ENCODE measurements at regions not wholly inside any gene's neighbourhood (a gene's known extent, or its start where the extent isn't known, plus 50 kb on each side); places are given as distances from the start of the nearest gene placed in this dataset.

DNA sequence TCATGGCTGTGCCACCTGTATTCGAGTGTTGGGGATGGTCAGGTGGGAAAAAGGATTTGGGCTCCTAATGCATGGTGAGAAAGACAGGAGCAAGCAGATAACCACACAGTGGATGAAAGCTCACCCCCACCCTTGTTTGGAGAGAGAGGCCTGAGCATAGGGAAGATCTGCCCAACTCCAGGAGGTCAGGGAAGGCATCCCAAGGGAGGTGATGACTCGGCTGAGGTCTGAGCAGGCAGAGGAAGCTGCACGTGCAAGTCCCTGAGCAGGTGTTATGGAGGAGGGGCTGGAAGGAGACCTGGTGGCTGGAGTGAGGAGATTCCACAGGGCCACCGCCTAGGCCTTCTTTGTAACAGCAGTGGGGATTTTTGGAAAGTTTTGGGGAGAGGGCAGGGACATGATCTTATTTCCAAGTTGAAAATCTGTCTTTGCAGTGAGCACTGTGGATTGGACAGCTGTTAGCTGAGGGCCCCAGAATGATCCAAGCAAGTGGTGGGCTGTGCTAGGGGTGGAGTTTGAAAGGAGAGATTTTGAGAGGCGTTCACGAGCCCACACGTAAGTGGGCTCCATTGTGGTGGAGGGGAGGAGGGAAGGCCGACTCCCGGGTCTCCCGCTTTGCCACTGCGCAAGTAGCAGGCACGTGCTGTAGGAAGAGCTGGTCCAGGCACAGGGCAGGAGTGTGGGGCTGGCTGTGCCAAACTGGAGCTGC, 228.5 kb downstream of the GLI2 start:
- in situ Hi-C loops (cut with HindIII; ENCODE audit: low pct_unique_long_range_greater_than_20kb, low sequenced_read_pairs): no loop called here
- DNase-seq (ENCODE audit: low read depth): peak; percentile 28

- DNase-seq (ENCODE audit: low read depth): no peak
- in situ Hi-C loops (cut with HindIII; ENCODE audit: low pct_unique_long_range_greater_than_20kb, low sequenced_read_pairs): no loop called here
These were observed 229.2 kb downstream of the GLI2 start for GRCh38 chr2:120964819-120965218.

- no peak for DNase-seq (ENCODE audit: low read depth)
- in situ Hi-C loops (cut with HindIII; ENCODE audit: low pct_unique_long_range_greater_than_20kb, low sequenced_read_pairs): no loop called here
These were observed 231.0 kb downstream of the GLI2 start for GRCh38 chr2:120966510-120967254.

GRCh38 chr2:120968307-120969015, 232.8 kb downstream of the GLI2 start:
- DNase-seq (ENCODE audit: low read depth): no peak
- in situ Hi-C loops (cut with HindIII; ENCODE audit: low pct_unique_long_range_greater_than_20kb, low sequenced_read_pairs): no loop called here

DNA sequence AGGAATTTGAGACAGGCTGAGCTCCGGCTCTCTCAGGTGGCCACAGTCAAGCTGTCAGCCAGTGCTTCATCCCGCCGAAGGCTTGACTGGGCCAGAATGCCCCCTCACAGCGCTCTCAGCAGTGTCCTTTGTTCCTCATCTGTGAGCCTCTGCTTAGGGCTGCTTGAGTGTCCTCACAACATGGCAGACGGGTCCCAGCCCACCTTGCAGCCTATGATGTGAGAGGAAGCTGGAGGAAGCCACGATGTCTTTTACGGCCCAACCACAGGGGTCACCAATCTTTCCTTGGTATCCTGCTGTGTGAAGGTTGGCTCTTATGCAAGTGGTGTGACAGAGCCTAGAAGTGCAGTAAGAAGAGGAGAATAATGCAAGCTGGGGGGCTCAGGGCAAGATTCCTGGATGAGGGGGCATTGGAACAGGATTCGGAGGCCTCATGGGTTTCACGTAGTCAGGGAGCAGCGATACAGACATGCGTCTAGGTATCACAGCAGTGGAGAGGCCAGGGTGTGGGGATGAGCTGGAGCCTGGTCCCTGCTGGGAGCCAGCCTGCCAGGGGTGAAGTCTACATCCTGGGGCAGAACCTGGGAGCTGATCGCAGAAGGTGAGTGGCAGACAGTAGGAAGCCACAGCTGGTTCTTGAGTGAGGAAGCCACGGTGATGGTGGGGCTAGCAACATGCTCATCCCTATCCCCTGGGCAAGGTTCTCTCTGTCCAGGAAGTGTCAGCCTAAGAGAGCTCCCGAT, 234.1 kb downstream of the GLI2 start:
- DNase-seq (ENCODE audit: low read depth): no peak
- in situ Hi-C loops (cut with HindIII; ENCODE audit: low pct_unique_long_range_greater_than_20kb, low sequenced_read_pairs): no loop called here

DNA sequence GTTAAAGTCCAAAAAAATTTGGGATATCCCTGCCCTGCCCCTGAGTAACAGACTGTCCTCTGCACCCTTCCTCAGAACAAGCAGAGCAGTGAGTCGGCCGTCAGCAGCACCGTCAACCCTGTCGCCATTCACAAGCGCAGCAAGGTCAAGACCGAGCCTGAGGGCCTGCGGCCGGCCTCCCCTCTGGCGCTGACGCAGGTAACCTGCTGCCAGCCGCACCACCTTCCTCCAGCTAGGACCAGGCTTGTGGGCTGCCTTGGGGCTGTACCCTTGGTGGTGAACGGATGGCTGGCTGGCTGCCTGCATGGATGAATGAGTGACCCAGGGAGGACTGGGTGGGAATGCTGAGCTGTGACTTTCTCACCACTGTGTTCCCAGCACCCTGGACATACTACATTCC, 236.2 kb downstream of the GLI2 start:
- no peak for DNase-seq (ENCODE audit: low read depth)
- in situ Hi-C loops (cut with HindIII; ENCODE audit: low pct_unique_long_range_greater_than_20kb, low sequenced_read_pairs): no loop called here

- no peak for DNase-seq (ENCODE audit: low read depth)
- in situ Hi-C loops (cut with HindIII; ENCODE audit: low pct_unique_long_range_greater_than_20kb, low sequenced_read_pairs): no loop called here
These were observed 236.6 kb downstream of the GLI2 start for GRCh38 chr2:120972286-120972685.

DNA sequence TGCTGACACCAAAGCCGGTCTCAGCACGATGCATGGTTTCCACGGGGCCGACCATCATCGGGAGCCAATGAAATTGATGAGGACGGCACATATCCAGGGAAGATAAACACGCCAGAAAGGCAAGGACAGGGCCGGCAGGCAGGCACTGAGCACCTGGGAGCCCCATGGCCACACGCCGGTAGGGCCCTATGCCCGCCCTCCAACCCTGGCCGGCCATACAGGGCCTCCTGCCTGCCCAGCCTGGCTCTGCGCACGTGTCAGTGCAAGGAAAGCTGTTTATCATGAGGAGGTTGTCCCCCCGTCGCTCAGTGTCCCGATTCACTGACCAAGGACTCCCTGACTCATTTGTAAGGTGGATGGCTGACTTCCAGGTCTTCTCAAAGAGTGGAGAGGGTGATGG, 237.5 kb downstream of the GLI2 start:
- DNase-seq (ENCODE audit: low read depth): no peak
- in situ Hi-C loops (cut with HindIII; ENCODE audit: low pct_unique_long_range_greater_than_20kb, low sequenced_read_pairs): no loop called here

DNA sequence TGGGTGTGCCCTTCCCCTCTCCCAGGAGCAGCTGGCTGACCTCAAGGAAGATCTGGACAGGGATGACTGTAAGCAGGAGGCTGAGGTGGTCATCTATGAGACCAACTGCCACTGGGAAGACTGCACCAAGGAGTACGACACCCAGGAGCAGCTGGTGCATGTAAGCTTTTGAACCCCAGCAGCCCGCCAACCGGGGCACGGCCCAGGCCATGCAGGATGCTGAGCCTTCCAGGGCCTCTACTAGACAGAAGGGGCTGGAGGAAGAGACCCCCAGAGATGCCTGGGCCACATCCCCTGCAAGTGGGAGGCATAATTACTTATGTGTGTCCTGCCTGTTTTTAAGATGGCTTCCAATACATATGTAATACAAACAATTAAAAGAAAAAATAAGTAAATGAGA, 239.3 kb downstream of the GLI2 start:
- in situ Hi-C loops (cut with HindIII; ENCODE audit: low pct_unique_long_range_greater_than_20kb, low sequenced_read_pairs): no loop called here
- no peak for DNase-seq (ENCODE audit: low read depth)

DNA sequence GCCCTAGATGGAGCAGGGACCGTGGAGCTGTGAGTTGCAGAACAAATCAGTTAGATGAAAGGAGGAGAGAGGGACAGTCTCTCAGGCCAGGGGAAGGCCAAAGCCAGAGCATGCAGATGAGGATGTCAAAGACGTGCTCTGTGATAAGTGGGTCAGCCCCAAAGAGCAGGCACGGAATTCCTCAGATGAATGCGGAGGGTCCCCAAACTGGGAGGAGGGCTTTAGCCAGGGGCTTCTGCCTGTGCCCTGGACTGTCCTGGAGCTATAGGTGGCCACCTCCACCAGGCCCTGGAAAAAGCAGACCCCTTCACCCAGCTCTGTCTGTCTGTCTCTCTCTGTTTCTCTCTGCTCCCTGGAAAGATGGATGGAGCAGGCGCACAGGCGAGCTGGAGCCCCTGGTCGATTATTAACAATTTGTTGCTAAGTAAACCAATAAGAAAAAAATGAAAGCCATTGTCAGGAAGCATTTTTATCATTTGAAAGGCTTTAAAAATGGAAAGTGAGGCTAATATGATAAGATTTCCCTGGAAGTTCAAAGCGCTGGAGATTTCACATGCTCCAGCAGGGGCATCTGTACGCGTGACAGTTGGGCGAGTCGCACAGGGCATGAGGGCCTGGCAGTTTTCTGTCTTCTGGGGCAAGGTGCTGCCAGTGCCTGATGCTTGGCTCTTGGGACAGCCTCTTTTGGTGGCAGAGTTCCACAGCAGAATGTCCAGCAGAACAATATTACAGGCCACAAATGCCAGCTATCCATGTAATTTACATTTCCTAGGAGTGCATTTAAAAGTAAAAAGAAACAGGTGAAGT, 241.0 kb downstream of the GLI2 start:
- in situ Hi-C loops (cut with HindIII; ENCODE audit: low pct_unique_long_range_greater_than_20kb, low sequenced_read_pairs): no loop called here
- DNase-seq (ENCODE audit: low read depth): no peak

DNA sequence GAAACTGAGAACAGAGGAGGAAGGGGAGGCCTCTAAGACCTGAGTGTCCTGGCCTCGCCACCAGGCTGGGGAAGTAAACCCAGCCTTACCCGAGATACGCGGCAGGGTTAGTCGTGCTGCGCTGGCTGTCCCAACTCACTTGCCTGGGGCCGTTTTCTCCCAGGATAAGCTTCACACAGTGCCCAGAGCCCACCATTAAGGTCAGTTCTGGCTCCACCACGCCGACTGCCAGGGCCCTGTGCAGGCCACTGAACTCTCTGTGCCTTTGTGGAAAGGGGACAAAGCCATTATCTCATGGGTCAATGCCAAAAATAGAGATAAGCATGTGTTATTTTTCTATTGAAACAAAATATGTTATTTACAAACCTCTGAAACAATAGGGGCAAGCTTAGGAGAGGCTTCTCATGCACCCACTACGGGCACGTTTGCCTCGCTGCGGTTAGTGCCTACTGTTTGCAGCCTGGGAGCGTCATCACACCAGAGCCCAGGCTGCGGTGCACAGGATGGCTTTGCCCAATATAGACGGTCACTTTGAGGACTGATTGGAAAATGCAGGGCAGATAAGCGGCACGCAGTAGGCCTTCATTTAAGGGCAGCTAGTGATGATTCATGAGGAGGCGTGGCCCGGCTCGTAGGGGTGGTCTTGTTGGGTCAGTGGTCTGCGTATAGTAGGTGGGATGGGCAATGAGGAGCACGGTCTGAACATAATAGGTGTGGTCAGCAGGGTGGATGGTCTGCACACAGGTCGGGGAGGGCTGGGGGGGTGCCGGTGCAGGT, 242.1 kb downstream of the GLI2 start:
- in situ Hi-C loops (cut with HindIII; ENCODE audit: low pct_unique_long_range_greater_than_20kb, low sequenced_read_pairs): no loop called here

DNA sequence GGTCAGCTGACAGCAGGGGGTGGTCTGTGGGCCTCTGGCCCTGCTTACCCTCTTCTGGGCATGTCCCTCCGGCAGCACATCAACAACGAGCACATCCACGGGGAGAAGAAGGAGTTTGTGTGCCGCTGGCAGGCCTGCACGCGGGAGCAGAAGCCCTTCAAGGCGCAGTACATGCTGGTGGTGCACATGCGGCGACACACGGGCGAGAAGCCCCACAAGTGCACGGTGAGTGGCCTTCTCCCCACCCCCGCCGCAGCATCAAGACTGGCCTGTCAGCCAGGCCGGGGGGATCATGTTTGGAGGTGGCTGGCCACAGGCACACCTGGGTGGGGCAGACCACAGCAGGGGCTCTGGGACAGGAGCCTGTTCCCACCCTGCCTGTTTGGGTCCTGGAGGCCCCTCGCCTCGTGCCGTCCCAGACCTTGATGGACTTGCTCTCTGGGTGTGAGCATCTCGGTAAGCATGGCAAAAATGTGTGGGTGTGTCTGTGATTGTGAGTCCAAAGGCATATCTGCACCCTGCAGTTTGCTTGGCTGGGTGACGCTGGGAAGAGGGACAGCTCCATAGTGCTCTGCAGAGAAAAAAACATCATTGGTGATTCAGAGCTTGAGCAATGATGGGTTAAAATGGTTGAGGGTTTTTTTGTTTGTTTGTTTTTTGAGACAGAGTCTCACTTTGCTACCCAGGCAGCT, 242.8 kb downstream of the GLI2 start:
- in situ Hi-C loops (cut with HindIII; ENCODE audit: low pct_unique_long_range_greater_than_20kb, low sequenced_read_pairs): no loop called here
- DNase-seq (ENCODE audit: low read depth): no peak

More for the DNA sequence above, 242.1 kb downstream of the GLI2 start:
- DNase-seq (ENCODE audit: low read depth): no peak

DNA sequence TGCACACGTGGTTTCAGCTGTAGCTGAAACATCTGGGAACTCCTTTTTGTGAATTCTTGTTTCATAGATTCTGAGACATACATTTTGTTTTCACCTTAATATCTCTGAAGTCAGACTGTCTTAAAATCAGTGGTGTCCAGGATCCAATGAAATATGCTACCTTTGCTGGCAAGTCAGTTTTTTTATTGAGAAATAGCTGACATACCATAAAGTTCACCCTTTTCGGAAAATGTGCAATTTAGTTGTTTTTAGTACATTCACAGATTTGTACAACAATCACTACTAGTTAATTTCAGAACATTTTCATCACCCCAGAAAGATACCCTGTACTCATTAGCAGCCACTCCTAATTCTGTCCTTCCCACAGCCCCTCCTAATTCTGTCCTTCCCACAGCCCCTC, 243.7 kb downstream of the GLI2 start:
- in situ Hi-C loops (cut with HindIII; ENCODE audit: low pct_unique_long_range_greater_than_20kb, low sequenced_read_pairs): no loop called here
- no peak for DNase-seq (ENCODE audit: low read depth)

GRCh38 chr2:120979921-120980320, 244.3 kb downstream of the GLI2 start:
- DNase-seq (ENCODE audit: low read depth): no peak
- in situ Hi-C loops (cut with HindIII; ENCODE audit: low pct_unique_long_range_greater_than_20kb, low sequenced_read_pairs): no loop called here

DNA sequence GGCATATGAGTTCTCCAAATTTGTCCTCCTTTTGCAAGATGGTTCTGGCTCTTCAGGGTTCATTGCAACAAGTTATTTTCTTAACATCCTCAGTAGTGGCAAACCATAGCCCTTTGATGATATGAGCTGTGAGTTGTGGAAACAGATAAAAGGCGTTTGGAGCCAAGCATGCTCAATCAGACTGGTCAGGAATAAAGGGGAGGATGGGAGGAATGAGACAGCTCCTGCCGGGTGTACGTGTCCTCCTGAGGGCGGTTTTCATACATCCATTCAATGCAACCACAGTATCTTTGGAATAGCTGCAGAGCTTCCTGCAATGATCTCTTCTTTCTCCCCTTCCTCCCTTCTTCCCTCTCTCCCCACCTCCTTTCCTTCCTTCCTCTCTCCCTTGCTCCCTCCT, 245.8 kb downstream of the GLI2 start:
- in situ Hi-C loops (cut with HindIII; ENCODE audit: low pct_unique_long_range_greater_than_20kb, low sequenced_read_pairs): no loop called here
- DNase-seq (ENCODE audit: low read depth): no peak

- DNase-seq (ENCODE audit: low read depth): no peak
- in situ Hi-C loops (cut with HindIII; ENCODE audit: low pct_unique_long_range_greater_than_20kb, low sequenced_read_pairs): no loop called here
These were observed 246.9 kb downstream of the GLI2 start for GRCh38 chr2:120982598-120982997.

- in situ Hi-C loops (cut with HindIII; ENCODE audit: low pct_unique_long_range_greater_than_20kb, low sequenced_read_pairs): no loop called here
- no peak for DNase-seq (ENCODE audit: low read depth)
These were observed 247.7 kb downstream of the GLI2 start for GRCh38 chr2:120983344-120983743.
